Naive thymus-derived CD4-positive, alpha-beta T cell (primary cell): ENCODE measurements at regions not wholly inside any gene's neighbourhood (a gene's known extent, or its start where the extent isn't known, plus 50 kb on each side); places are given as distances from the start of the nearest gene placed in this dataset.

Source experiments
- ATAC-seq: fragments of 150-1000 bp; cut with Tn5 transposase; 2 replicates; pipeline ENCODE4 v1.10.0; 2021; ENCODE audit warnings: mild to moderate bottlenecking, moderate library complexity
- CTCF ChIA-PET: fragments of 350-600 bp; sonication (Branson Sonifier 250); formaldehyde crosslinking; loops from one replicate; lab custom pipeline; 2021; ENCODE audit warnings: antibody characterized with exemption; lab: Charles Lee
- POLR2A ChIA-PET: fragments of 350-600 bp; sonication (Branson Sonifier 250); formaldehyde crosslinking; loops from one replicate; lab custom pipeline; 2021; ENCODE audit warnings: antibody characterized with exemption, inconsistent platforms; lab: Charles Lee
- DNase-seq, 9 donors: peaks; one replicate each; pipeline versions ENCODE4 v3.0.0 to v3.0.0-alpha.2; 2020 to 2022; ENCODE audit warnings: mixed read lengths in 1 of 9
- H3K27ac ChIP-seq: one replicate; pipeline ENCODE4 v1.7.0; 2013; ENCODE audit warnings: mild to moderate bottlenecking, low read depth, low read length, moderate library complexity
- H3K27me3 ChIP-seq, 2 donors: one replicate each; pipeline ENCODE4 v1.7.0; 2013; ENCODE audit warnings: low read length in 2 of 2, mild to moderate bottlenecking in 2 of 2, moderate library complexity in 2 of 2; ENCODE audit not compliant: control insufficient read depth in 2 of 2, insufficient read depth in 2 of 2
- H3K36me3 ChIP-seq, 3 experiments: 1 replicate in 2 of 3; 2 replicates in 1 of 3; pipeline ENCODE4 v1.7.0; 2013; ENCODE audit warnings: low read length in 3 of 3, mild to moderate bottlenecking in 3 of 3, moderate library complexity in 1 of 3; ENCODE audit not compliant: insufficient read depth in 3 of 3, control insufficient read depth in 2 of 3
- H3K4me1 ChIP-seq, 2 donors: one replicate each; pipeline ENCODE4 v1.7.0; 2013; ENCODE audit warnings: low read length in 2 of 2, mild to moderate bottlenecking in 2 of 2, moderate library complexity in 1 of 2; ENCODE audit not compliant: control insufficient read depth in 2 of 2, insufficient read depth in 2 of 2
- H3K4me3 ChIP-seq: 2 replicates; pipeline ENCODE4 v1.7.0; 2013; ENCODE audit warnings: mild to moderate bottlenecking, low read length
- H3K9me3 ChIP-seq, 3 experiments: 1 replicate in 2 of 3; 2 replicates in 1 of 3; pipeline ENCODE4 v1.7.0; 2013; ENCODE audit warnings: low read length in 3 of 3; ENCODE audit not compliant: control insufficient read depth in 2 of 3
- H3K27ac Mint-ChIP-seq, 9 donors: one replicate each; pipeline ENCODE4 v1.8.0; 2020 to 2022; ENCODE audit warnings: mixed read lengths in 9 of 9, mild to moderate bottlenecking in 8 of 9, moderate library complexity in 5 of 9, inconsistent platforms in 2 of 9
- H3K27me3 Mint-ChIP-seq, 5 donors: one replicate each; pipeline ENCODE4 v1.8.0; 2021 to 2022; ENCODE audit warnings: mixed read lengths in 5 of 5, mild to moderate bottlenecking in 1 of 5
- H3K36me3 Mint-ChIP-seq, 5 donors: one replicate each; pipeline ENCODE4 v1.8.0; 2020 to 2022; ENCODE audit warnings: mixed read lengths in 5 of 5, mild to moderate bottlenecking in 3 of 5, inconsistent platforms in 1 of 5
- H3K4me1 Mint-ChIP-seq, 7 donors: one replicate each; pipeline ENCODE4 v1.8.0; 2020 to 2022; ENCODE audit warnings: mixed read lengths in 7 of 7, mild to moderate bottlenecking in 3 of 7, inconsistent platforms in 1 of 7
- H3K4me3 Mint-ChIP-seq, 10 donors: one replicate each; pipeline ENCODE4 v1.8.0; 2020 to 2022; ENCODE audit warnings: mild to moderate bottlenecking in 10 of 10, mixed read lengths in 10 of 10, moderate library complexity in 6 of 10, inconsistent platforms in 2 of 10
- H3K9me3 Mint-ChIP-seq, 11 donors: one replicate each; pipeline ENCODE4 v1.8.0; 2020 to 2022; ENCODE audit warnings: mixed read lengths in 11 of 11, mild to moderate bottlenecking in 4 of 11, inconsistent platforms in 1 of 11, moderate library complexity in 1 of 11
- intact Hi-C, 2 donors: fragments of 100-400 bp; cut with micrococcal nuclease; formaldehyde crosslinking; loops; one replicate each; pipeline ENCODE4 v1.15.1; 2023

DNA sequence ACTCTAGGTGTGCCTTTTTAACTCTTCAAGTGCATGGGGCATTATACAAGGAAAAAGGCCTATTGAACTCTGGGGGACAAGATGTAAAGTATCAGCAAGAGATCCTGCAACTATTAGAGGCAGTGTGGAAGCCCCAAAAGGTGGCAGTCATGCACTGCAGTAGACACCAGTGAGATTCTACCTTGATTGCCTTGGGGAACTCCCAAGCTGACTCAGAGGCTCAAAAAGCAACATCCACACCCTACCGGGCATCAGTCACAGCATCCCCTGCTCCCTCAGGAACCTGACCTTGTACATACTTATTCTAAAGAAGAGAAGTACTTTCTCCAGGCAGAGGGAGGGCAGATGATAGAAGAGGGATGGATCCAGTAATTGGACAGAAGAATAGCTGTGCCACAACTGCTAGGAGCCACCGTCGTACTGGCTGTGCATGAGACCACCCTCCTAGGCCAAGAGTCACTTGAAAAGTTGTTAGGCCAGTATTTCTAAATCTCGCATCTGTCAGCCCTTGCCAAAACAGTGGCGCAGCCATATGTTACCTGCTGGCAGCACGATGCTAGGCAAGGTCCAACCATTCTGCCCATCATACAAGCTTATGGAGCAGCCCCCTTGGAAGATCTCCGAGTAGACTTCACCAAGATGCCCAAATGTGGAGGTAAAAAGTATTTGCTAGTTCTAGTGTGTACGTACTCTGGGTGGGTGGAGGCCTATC lies 523.1 kb upstream of the FRG2C start:
- DNase-seq: no peak
- no peak overlapping the region for H3K27ac ChIP-seq
- H3K36me3 ChIP-seq: no peaks in the 10 kb centered on the region
- no peak overlapping the region for H3K27ac Mint-ChIP-seq
- H3K4me1 Mint-ChIP-seq: peaks cover 0 to 4% (median 0%) of the 10 kb centered on the region in 7 donors
- no peaks in the 10 kb centered on the region for H3K9me3 ChIP-seq
- H3K4me3 Mint-ChIP-seq: no peak overlapping the region
- ATAC-seq: no peak
- peaks cover 0 to 4% (median 0%) of the 10 kb centered on the region in 5 donors for H3K36me3 Mint-ChIP-seq
- H3K9me3 Mint-ChIP-seq: peaks cover 0 to 11% (median 7%) of the 10 kb centered on the region in 11 donors
- H3K4me3 ChIP-seq: no peak overlapping the region
- CTCF ChIA-PET: no interaction called here
- no peaks in the 10 kb centered on the region for H3K27me3 ChIP-seq
- H3K4me1 ChIP-seq: no peaks in the 10 kb centered on the region
- intact Hi-C loops: no loop called here
- POLR2A ChIA-PET: no interaction called here
- H3K27me3 Mint-ChIP-seq: peaks cover 0 to 5% (median 0%) of the 10 kb centered on the region in 5 donors

DNA sequence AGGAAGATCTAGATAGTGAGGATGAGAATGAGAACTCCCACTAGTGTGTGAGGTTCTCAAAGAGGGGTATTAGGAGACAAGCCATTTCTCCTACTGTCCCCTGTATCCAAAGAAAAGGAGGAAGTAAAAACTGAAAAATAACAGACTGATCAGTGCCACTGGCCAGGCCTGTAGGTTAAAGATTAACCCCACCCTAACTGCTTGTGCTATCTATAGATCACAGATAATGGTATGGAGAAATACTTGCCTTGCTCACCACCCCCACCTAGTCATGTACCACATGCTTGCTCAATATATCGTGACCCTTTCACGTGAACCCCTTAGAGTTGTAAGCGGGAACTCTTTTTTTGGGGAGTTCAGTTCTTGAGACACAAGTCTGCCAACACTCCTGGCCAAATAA lies 519.7 kb upstream of the FRG2C start:
- ATAC-seq: no peak
- no peaks in the 10 kb centered on the region for H3K27me3 ChIP-seq
- CTCF ChIA-PET: no interaction called here
- Mint-ChIP-seq H3K27me3 (no peaks in the 10 kb centered on the region), H3K4me3 (no peak overlapping the region), H3K27ac (no peak overlapping the region), H3K4me1 (no peaks in the 10 kb centered on the region), H3K9me3 (peaks cover 0 to 9% (median 3%) of the 10 kb centered on the region in 11 donors), H3K36me3 (no peaks in the 10 kb centered on the region)
- no peaks in the 10 kb centered on the region for H3K4me1 ChIP-seq
- H3K4me3 ChIP-seq: no peak overlapping the region
- no peaks in the 10 kb centered on the region for H3K36me3 ChIP-seq
- H3K27ac ChIP-seq: no peak overlapping the region
- intact Hi-C loops: no loop called here
- no peak for DNase-seq
- no peaks in the 10 kb centered on the region for H3K9me3 ChIP-seq
- POLR2A ChIA-PET: no interaction called here

DNA sequence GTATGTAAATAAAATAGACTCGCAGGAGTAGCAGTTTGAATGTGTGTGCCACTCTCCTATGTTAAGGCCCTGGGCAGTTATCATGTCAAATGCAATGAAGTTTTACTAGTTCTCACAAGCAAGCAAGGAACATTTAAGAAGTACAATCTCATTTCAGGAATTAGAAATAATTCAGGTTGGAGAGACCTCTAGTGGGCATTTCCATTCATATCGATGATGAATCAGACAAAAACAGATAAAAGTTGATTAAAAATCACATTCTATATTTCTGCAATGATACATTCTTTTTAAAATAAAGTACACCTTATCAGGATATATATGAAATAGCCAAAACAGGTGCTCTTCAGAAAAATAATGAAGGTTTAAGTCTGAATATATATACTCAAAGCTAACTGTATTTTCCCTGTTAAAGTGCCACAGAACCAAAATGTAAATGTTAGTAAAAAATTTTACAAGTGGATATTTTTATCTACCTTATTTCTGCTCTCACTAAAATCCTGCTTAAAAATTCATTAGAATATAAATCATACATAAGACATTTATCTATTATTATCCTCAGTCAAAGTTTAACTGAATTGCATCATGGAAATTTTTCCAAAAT lies 492.4 kb upstream of the FRG2C start:
- Mint-ChIP-seq H3K36me3 (no peaks in the 10 kb centered on the region), H3K27ac (no peak overlapping the region), H3K27me3 (peaks cover 0 to 8% (median under 1%) of the 10 kb centered on the region in 5 donors), H3K9me3 (peaks cover 0 to 2% (median 0%) of the 10 kb centered on the region in 11 donors), H3K4me1 (peaks cover 0 to 2% (median 0%) of the 10 kb centered on the region in 7 donors), H3K4me3 (no peak overlapping the region)
- Histone ChIP-seq H3K36me3 (no peaks in the 10 kb centered on the region), H3K9me3 (no peaks in the 10 kb centered on the region), H3K27ac (no peak overlapping the region), H3K4me3 (no peak overlapping the region), H3K4me1 (no peaks in the 10 kb centered on the region), H3K27me3 (no peaks in the 10 kb centered on the region)
- DNase-seq (no peak), ATAC-seq (no peak)
- ChIA-PET CTCF (no interaction called here), POLR2A (no interaction called here)
- intact Hi-C loops: no loop called here

DNA sequence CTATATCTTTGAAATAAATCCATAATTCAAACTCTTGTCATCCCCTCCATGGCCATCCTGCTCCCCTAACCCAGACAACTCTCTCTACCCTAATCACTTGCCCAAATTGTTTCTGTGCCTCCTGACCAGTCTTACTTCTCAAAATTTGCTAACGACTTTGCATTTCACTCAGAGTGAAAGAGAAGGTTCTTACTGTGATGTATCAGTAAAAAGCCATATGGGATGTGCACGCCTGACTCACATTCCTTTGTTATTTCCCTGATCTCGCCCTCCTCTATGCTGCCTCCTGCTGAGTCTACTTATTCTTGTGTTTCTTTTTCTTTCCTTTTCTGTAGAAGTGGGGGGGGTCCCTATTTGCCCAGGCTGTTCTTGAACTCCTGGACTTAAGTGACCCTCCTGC lies 487.2 kb upstream of the FRG2C start:
- Mint-ChIP-seq H3K36me3 (no peaks in the 10 kb centered on the region), H3K4me3 (no peak overlapping the region), H3K27ac (no peak overlapping the region), H3K9me3 (peaks cover 0 to 12% (median 0%) of the 10 kb centered on the region in 11 donors), H3K27me3 (peaks cover 0 to 13% (median 7%) of the 10 kb centered on the region in 5 donors), H3K4me1 (peaks cover 0 to 4% (median 0%) of the 10 kb centered on the region in 7 donors)
- H3K4me3 ChIP-seq: no peak overlapping the region
- H3K4me1 ChIP-seq: no peaks in the 10 kb centered on the region
- no peaks in the 10 kb centered on the region for H3K27me3 ChIP-seq
- DNase-seq: no peak
- no peaks in the 10 kb centered on the region for H3K36me3 ChIP-seq
- no peak overlapping the region for H3K27ac ChIP-seq
- CTCF ChIA-PET: no interaction called here
- H3K9me3 ChIP-seq: no peaks in the 10 kb centered on the region
- ATAC-seq: no peak
- intact Hi-C loops: no loop called here
- POLR2A ChIA-PET: no interaction called here

DNA sequence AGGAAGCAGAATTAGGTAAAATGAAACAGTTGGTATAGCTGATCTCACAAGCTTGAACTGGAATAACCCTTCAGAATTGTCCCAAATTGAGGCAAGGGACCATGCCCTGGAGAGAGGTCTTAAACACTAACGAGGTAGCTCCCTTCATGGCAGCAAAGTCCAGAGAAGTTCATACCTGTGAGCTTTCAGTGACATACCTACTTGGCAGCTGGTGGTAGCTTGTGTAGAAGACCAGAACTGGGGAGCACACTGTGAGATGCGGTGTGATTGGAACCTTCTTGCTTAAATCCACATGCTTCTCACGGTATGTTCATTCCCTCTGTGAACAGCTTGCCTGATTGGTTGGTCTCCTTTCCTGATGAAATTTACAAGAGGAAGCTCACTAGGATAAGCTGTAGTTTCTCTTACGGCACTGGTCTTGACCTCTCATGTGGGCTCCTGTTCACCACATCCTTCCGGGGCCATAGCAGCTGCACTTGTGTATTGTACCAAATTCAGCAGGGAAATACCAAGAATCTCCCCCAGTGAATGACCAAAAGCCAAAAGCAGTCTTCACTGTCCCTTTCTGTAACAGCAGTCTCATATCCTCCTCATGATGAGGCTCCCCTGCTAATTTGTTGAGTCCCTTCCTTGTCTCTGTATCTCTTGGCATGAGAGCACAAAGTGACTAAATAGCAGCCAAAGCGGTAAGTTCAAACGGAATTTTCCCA lies 483.7 kb upstream of the FRG2C start:
- Mint-ChIP-seq H3K4me3 (no peak overlapping the region), H3K27ac (no peak overlapping the region), H3K27me3 (peaks cover 0 to 13% (median 4%) of the 10 kb centered on the region in 5 donors), H3K9me3 (peaks cover 0 to 12% (median 0%) of the 10 kb centered on the region in 11 donors), H3K36me3 (no peaks in the 10 kb centered on the region), H3K4me1 (peaks cover 0 to 1% (median 0%) of the 10 kb centered on the region in 7 donors)
- H3K36me3 ChIP-seq: no peaks in the 10 kb centered on the region
- no peaks in the 10 kb centered on the region for H3K27me3 ChIP-seq
- ATAC-seq (no peak), DNase-seq (no peak)
- CTCF ChIA-PET: no interaction called here
- H3K4me1 ChIP-seq: no peaks in the 10 kb centered on the region
- H3K27ac ChIP-seq: no peak overlapping the region
- H3K4me3 ChIP-seq: no peak overlapping the region
- POLR2A ChIA-PET: no interaction called here
- no peaks in the 10 kb centered on the region for H3K9me3 ChIP-seq
- intact Hi-C loops: no loop called here

DNA sequence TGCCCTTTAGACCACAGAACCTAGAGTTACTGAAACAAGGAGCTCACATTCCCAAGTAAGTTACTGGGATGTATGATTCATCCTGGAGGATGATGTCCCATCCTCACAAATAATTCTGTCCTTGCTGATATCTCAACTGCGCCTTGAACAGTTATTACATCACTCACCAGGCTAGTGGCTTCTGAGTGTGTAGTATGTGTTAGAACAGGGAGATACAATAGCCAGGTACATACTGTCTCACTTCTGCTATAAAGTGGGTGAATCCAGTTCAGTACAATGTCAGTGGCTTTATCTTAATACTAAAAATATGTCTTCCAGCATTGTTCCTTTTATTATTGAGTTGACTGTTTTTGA lies 483.2 kb upstream of the FRG2C start:
- no peaks in the 10 kb centered on the region for H3K36me3 Mint-ChIP-seq
- H3K27ac ChIP-seq: no peak overlapping the region
- H3K4me1 Mint-ChIP-seq: peaks cover 0 to 1% (median 0%) of the 10 kb centered on the region in 7 donors
- no peaks in the 10 kb centered on the region for H3K4me1 ChIP-seq
- no peak overlapping the region for H3K4me3 ChIP-seq
- H3K9me3 Mint-ChIP-seq: peaks cover 0 to 12% (median 0%) of the 10 kb centered on the region in 11 donors
- H3K27ac Mint-ChIP-seq: no peak overlapping the region
- H3K4me3 Mint-ChIP-seq: no peak overlapping the region
- intact Hi-C loops: no loop called here
- DNase-seq (no peak), ATAC-seq (no peak)
- H3K36me3 ChIP-seq: no peaks in the 10 kb centered on the region
- no peaks in the 10 kb centered on the region for H3K27me3 ChIP-seq
- no peaks in the 10 kb centered on the region for H3K9me3 ChIP-seq
- ChIA-PET POLR2A (no interaction called here), CTCF (no interaction called here)
- H3K27me3 Mint-ChIP-seq: peaks cover 0 to 13% (median 4%) of the 10 kb centered on the region in 5 donors
